AG08395 (cell line): ENCODE measurements at regions not wholly inside any gene's neighbourhood (a gene's known extent, or its start where the extent isn't known, plus 50 kb on each side); places are given as distances from the start of the nearest gene placed in this dataset.
A peak's percentile ranks its signal among the peaks of the same experiment; 100 is the strongest.

ENCODE experiments used
- DNase-seq: peaks from one replicate; pipeline ENCODE4 v3.0.0; 2012; ENCODE audit warnings: mixed read lengths, low spot score

- no peak for DNase-seq
Measured at GRCh38 chr20:21956591-21956990, 251.1 kb downstream of the PAX1 start.

GRCh38 chr20:21947406-21947805 is 241.9 kb downstream of the PAX1 start:
- no peak for DNase-seq

- no peak for DNase-seq
Measured at GRCh38 chr20:21944227-21944626, 238.8 kb downstream of the PAX1 start.

GRCh38 chr20:21941941-21942805 is 236.7 kb downstream of the PAX1 start:
- DNase-seq: no peak

- peak; percentile 41 for DNase-seq
Measured at GRCh38 chr20:21936720-21937380, 231.4 kb downstream of the PAX1 start.

GRCh38 chr20:21936261-21936660 is 230.8 kb downstream of the PAX1 start:
- DNase-seq: no peak

- DNase-seq: no peak
Measured at GRCh38 chr20:21933526-21933925, 228.1 kb downstream of the PAX1 start.

- DNase-seq: no peak
Measured at GRCh38 chr20:21921251-21921650, 215.8 kb downstream of the PAX1 start.

GRCh38 chr20:21920211-21920610 is 214.7 kb downstream of the PAX1 start:
- no peak for DNase-seq

GRCh38 chr20:21918398-21918797 is 212.9 kb downstream of the PAX1 start:
- DNase-seq: no peak

GRCh38 chr20:21902391-21902790 is 196.9 kb downstream of the PAX1 start:
- no peak for DNase-seq

- DNase-seq: peak; percentile 15
Measured at GRCh38 chr20:21901470-21902275, 196.2 kb downstream of the PAX1 start.

GRCh38 chr20:21900431-21900830 is 195.0 kb downstream of the PAX1 start:
- DNase-seq: no peak

- DNase-seq: no peak
Measured at GRCh38 chr20:21874921-21875320, 169.5 kb downstream of the PAX1 start.

- no peak for DNase-seq
Measured at GRCh38 chr20:21874127-21874526, 168.7 kb downstream of the PAX1 start.

- no peak for DNase-seq
Measured at GRCh38 chr20:21873291-21873690, 167.8 kb downstream of the PAX1 start.

- DNase-seq: no peak
Measured at GRCh38 chr20:21867811-21868210, 162.3 kb downstream of the PAX1 start.

GRCh38 chr20:21867353-21867752 is 161.9 kb downstream of the PAX1 start:
- DNase-seq: no peak

- DNase-seq: no peak
Measured at GRCh38 chr20:21862956-21863355, 157.5 kb downstream of the PAX1 start.

GRCh38 chr20:21862259-21862946 is 156.9 kb downstream of the PAX1 start:
- no peak for DNase-seq

- peak; percentile 8 for DNase-seq
Measured at GRCh38 chr20:21840991-21841390, 135.5 kb downstream of the PAX1 start.

GRCh38 chr20:21839982-21840381 is 134.5 kb downstream of the PAX1 start:
- DNase-seq: no peak
